D341Med (cell line): ENCODE measurements at regions not wholly inside any gene's neighbourhood (a gene's known extent, or its start where the extent isn't known, plus 50 kb on each side); places are given as distances from the start of the nearest gene placed in this dataset.
"Not testable (repeated sequence)": the region's sequence is repeated elsewhere in the genome, so short reads cannot be mapped to it uniquely, and the experiment has no call there.

Experiments used
- DNase-seq: peaks from one replicate; pipeline ENCODE4 v3.0.0; 2012; ENCODE audit warnings: low spot score

- DNase-seq: no peak
Measured at GRCh38 chr2:45114221-45114955, 105.1 kb upstream of the SIX2 start.

- DNase-seq: no peak
Measured at GRCh38 chr2:45112750-45113149, 103.5 kb upstream of the SIX2 start.

GRCh38 chr2:45105050-45105582 lies 95.9 kb upstream of the SIX2 start:
- no peak for DNase-seq

- DNase-seq: no peak
Measured at GRCh38 chr2:45104429-45104828, 95.2 kb upstream of the SIX2 start.

GRCh38 chr2:45103351-45104345 lies 94.4 kb upstream of the SIX2 start:
- no peak for DNase-seq

GRCh38 chr2:45102579-45103117 lies 93.4 kb upstream of the SIX2 start:
- no peak for DNase-seq

GRCh38 chr2:45102141-45102540 lies 92.9 kb upstream of the SIX2 start:
- DNase-seq: no peak

- no peak for DNase-seq
Measured at GRCh38 chr2:45096996-45097395, 87.7 kb upstream of the SIX2 start.

- not testable (repeated sequence) for DNase-seq
Measured at GRCh38 chr2:45096038-45096437, 86.8 kb upstream of the SIX2 start.

GRCh38 chr2:45093663-45094062 lies 84.4 kb upstream of the SIX2 start:
- no peak for DNase-seq

- DNase-seq: no peak
Measured at GRCh38 chr2:45093181-45093580, 83.9 kb upstream of the SIX2 start.

- no peak for DNase-seq
Measured at GRCh38 chr2:45089554-45090261, 80.5 kb upstream of the SIX2 start.

- no peak for DNase-seq
Measured at GRCh38 chr2:45085487-45085886, 76.2 kb upstream of the SIX2 start.

- DNase-seq: no peak
Measured at GRCh38 chr2:45084361-45085020, 75.2 kb upstream of the SIX2 start.

GRCh38 chr2:45083175-45083574 lies 73.9 kb upstream of the SIX2 start:
- DNase-seq: no peak

GRCh38 chr2:45074713-45075112 lies 65.5 kb upstream of the SIX2 start:
- DNase-seq: no peak

GRCh38 chr2:45072862-45073237 lies 63.6 kb upstream of the SIX2 start:
- no peak for DNase-seq

GRCh38 chr2:45072064-45072861 lies 63.0 kb upstream of the SIX2 start:
- DNase-seq: no peak

GRCh38 chr2:45070113-45070652 lies 60.9 kb upstream of the SIX2 start:
- no peak for DNase-seq

GRCh38 chr2:45069684-45070083 lies 60.4 kb upstream of the SIX2 start:
- DNase-seq: no peak
